ENCODE measurements at regions not wholly inside any gene's neighbourhood (a gene's known extent, or its start where the extent isn't known, plus 50 kb on each side); places are given as distances from the start of the nearest gene placed in this dataset.

DNA sequence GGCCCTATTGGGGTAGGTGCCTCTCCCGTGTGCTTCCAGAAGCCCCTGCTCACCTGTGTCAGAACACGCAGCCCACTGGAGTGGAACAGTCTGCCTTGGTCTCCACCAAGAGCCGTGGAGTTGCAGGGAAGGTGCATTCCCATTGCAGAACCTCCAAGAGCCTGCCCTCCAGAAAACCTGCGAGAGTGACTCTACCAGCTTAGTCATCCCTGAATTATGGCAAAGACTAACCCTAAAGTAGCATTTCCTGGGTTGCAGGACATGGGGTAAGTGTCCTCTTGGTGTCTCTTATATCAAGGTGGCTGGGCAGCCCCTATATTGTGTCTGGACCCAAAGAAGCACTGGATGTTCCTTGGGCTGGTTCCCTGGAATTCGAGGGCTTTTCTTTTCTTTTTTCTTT, 224.6 kb downstream of the BCOR start:
- H3K23me2 ChIP-seq (ENCODE audit: insufficient read length, low read depth, low read length, poor library complexity, severe bottlenecking): no peaks in the 10 kb centered on the region
- peaks cover 0 to 6% (median 3%) of the 10 kb centered on the region in 3 experiments; a peak in 5 of 7 replicates for H3K36me3 Mint-ChIP-seq (ENCODE audit: insufficient read depth in 1 of 3, low read depth in 3 of 3)
- H3K79me1 ChIP-seq (ENCODE audit: insufficient read depth, low read depth, low read length, poor library complexity, severe bottlenecking): no peaks in the 10 kb centered on the region
- H3K56ac ChIP-seq (ENCODE audit: insufficient read length, low read depth, low read length): no peak overlapping the region
- no peaks in the 10 kb centered on the region for H3K9me3 ChIP-seq (ENCODE audit: control insufficient read depth, low read depth, low read length)
- H3K14ac ChIP-seq (ENCODE audit: insufficient read depth, low read length): no peak overlapping the region
- WGBS (ENCODE audit: extremely low coverage, insufficient read length, low lambda C conversion rate): no CpG with 5 or more reads among the region's 5 CpGs
- no peak overlapping the region for H3T11ph ChIP-seq (ENCODE audit: low read length)
- H2BK5ac ChIP-seq (ENCODE audit: insufficient read length, low read length): no peak overlapping the region
- H2BK12ac ChIP-seq (ENCODE audit: insufficient read length, low read depth, low read length): no peak overlapping the region
- TF ChIP-seq, protein P1, sequence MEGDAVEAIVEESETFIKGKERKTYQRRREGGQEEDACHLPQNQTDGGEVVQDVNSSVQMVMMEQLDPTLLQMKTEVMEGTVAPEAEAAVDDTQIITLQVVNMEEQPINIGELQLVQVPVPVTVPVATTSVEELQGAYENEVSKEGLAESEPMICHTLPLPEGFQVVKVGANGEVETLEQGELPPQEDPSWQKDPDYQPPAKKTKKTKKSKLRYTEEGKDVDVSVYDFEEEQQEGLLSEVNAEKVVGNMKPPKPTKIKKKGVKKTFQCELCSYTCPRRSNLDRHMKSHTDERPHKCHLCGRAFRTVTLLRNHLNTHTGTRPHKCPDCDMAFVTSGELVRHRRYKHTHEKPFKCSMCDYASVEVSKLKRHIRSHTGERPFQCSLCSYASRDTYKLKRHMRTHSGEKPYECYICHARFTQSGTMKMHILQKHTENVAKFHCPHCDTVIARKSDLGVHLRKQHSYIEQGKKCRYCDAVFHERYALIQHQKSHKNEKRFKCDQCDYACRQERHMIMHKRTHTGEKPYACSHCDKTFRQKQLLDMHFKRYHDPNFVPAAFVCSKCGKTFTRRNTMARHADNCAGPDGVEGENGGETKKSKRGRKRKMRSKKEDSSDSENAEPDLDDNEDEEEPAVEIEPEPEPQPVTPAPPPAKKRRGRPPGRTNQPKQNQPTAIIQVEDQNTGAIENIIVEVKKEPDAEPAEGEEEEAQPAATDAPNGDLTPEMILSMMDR (conservative IDR thresholded peaks at IDR 0.05): no peak
- no peaks in the 10 kb centered on the region for H4K20me1 ChIP-seq (ENCODE audit: control insufficient read depth, insufficient read depth, insufficient read length)
- H2BK20ac ChIP-seq (ENCODE audit: low read depth, low read length, poor library complexity, severe bottlenecking): no peak overlapping the region
- H2BK15ac ChIP-seq (ENCODE audit: low read depth, low read length): no peak overlapping the region
- no peak overlapping the region for H3K4ac ChIP-seq (ENCODE audit: low read depth, low read length)
- no peak overlapping the region for H3K9ac ChIP-seq (ENCODE audit: extremely low read depth, insufficient read length, low read length)
- no peak overlapping the region for H3K18ac ChIP-seq (ENCODE audit: insufficient read length, low read depth, low read length)
- no peak overlapping the region for H3K27ac ChIP-seq (ENCODE audit: insufficient read length, low read depth, low read length)
- H3K4me1 ChIP-seq (ENCODE audit: insufficient read depth, low read length): peaks cover 3% of the 10 kb centered on the region; the same call in 1 of the 2 replicates
- H4K5ac ChIP-seq (ENCODE audit: insufficient read length, low read depth, low read length): no peak overlapping the region
- H3K4me1 Mint-ChIP-seq: peaks cover 6 to 15% of the 10 kb centered on the region in 2 experiments
- no peak overlapping the region for H2BK120ac ChIP-seq (ENCODE audit: low read depth, low read length, poor library complexity, severe bottlenecking)
- H3K27me3 ChIP-seq (ENCODE audit: insufficient read depth, low read length): no peaks in the 10 kb centered on the region
- no peak overlapping the region for H3K27ac Mint-ChIP-seq
- no peak overlapping the region for H2AFZ ChIP-seq (ENCODE audit: low read length)
- no peak overlapping the region for H3K4me3 Mint-ChIP-seq
- H2AK5ac ChIP-seq (ENCODE audit: insufficient read length, low read length): no peak overlapping the region
- no peak overlapping the region for H3K23ac ChIP-seq (ENCODE audit: insufficient read length, low read depth, low read length)
- no peak overlapping the region for H4K8ac ChIP-seq (replicated peaks; ENCODE audit: insufficient read length, low read depth, low read length)
- H3K4me2 ChIP-seq (ENCODE audit: insufficient read depth, insufficient read length, low read length): no peak overlapping the region
- H4K91ac ChIP-seq (ENCODE audit: insufficient read length, low read depth, low read length): no peak overlapping the region
- no peak for DNase-seq
- no peaks in the 10 kb centered on the region for H3K79me2 ChIP-seq (ENCODE audit: insufficient read depth, low read length)
- H3K9me3 Mint-ChIP-seq: peaks cover 69 to 71% of the 10 kb centered on the region in 2 experiments
- H3K27me3 Mint-ChIP-seq (ENCODE audit: low read depth): peaks cover 12% of the 10 kb centered on the region

All from H9 (cell line).